GM20000 (cell line): ENCODE measurements at regions not wholly inside any gene's neighbourhood (a gene's known extent, or its start where the extent isn't known, plus 50 kb on each side); places are given as distances from the start of the nearest gene placed in this dataset.

Experiments used
- DNase-seq: peaks from one replicate; pipeline ENCODE4 v3.0.0; 2012; ENCODE audit warnings: low spot score
- CTCF ChIP-seq: IDR thresholded peaks from 2 replicates; pipeline ENCODE4 v1.5.1; 2012; ENCODE audit warnings: mild to moderate bottlenecking, control low read depth; ENCODE audit errors: extremely low read depth, missing control alignments

GRCh38 chr20:23267909-23268308 lies 82.7 kb upstream of the NXT1 start:
- no peak for TF ChIP-seq CTCF
- no peak for DNase-seq

GRCh38 chr20:23266530-23267398 lies 83.8 kb upstream of the NXT1 start:
- TF ChIP-seq CTCF: no peak
- DNase-seq: no peak

- no peak for DNase-seq
- TF ChIP-seq CTCF: no peak
Measured at GRCh38 chr20:23265226-23265625, 85.4 kb upstream of the NXT1 start.

- TF ChIP-seq CTCF: no peak
- DNase-seq: no peak
Measured at GRCh38 chr20:23264545-23264944, 86.0 kb upstream of the NXT1 start.

GRCh38 chr20:23260181-23260840 lies 90.3 kb upstream of the NXT1 start:
- no peak for TF ChIP-seq CTCF
- DNase-seq: no peak

- DNase-seq: no peak
- TF ChIP-seq CTCF: no peak
Measured at GRCh38 chr20:23258747-23259121, 91.9 kb upstream of the NXT1 start.
